HCT116 (cell line): ENCODE measurements at regions not wholly inside any gene's neighbourhood (a gene's known extent, or its start where the extent isn't known, plus 50 kb on each side); places are given as distances from the start of the nearest gene placed in this dataset.

Source experiments
- ATAC-seq: fragments of 200-7000 bp; cut with Tn5 transposase; 2 replicates; pipeline ENCODE4 v1.9.1; 2020; ENCODE audit warnings: mild to moderate bottlenecking, moderate library complexity
- BruUV-seq: library from RNA; stranded (reverse); fragments of 400-500 nt; replicated peaks from 2 replicates; lab custom pipeline; 2021; lab: Mats Ljungman, UMichigan
- CTCF ChIA-PET: fragments of 300-600 bp; sonication (Branson Sonifier 250); formaldehyde crosslinking; loops from one replicate; lab custom pipeline; 2021; ENCODE audit warnings: antibody characterized with exemption; lab: Charles Lee
- POLR2A ChIA-PET: fragments of 300-600, 350-600 bp; sonication (Branson Sonifier 250); formaldehyde crosslinking; loops from one replicate; lab custom pipeline; 2021; ENCODE audit warnings: antibody characterized with exemption; lab: Charles Lee
- RAD21 ChIA-PET, 2 experiments: fragments of 300-600 bp; sonication (Branson Sonifier 250); formaldehyde crosslinking; loops; one replicate each; lab custom pipeline; 2023; ENCODE audit warnings: low total read pairs in 2 of 2; ENCODE audit not compliant: uncharacterized antibody in 2 of 2, unreplicated experiment in 2 of 2, low non-redundant PET in 1 of 2; lab: Charles Lee
- DNase-seq: peaks from one replicate; pipeline ENCODE4 v3.0.0-alpha.2; 2010; ENCODE audit warnings: low read depth, low spot score
- H2AFZ ChIP-seq: fragments of 200-600 bp; shearing (Covaris generic), sonication (generic); 2 replicates; pipeline ENCODE4 v1.6.1; 2017; ENCODE audit warnings: low read depth, mixed run types, mixed read lengths, antibody characterized with exemption, low read length; ENCODE audit not compliant: poor library complexity, severe bottlenecking
- H3K27ac ChIP-seq: 2 replicates; pipeline ENCODE4 v1.5.1; 2012; ENCODE audit warnings: low read depth, low read length
- H3K27me3 ChIP-seq: fragments of 200-600 bp; sonication (generic); 2 replicates; pipeline ENCODE4 v1.6.1; 2016; ENCODE audit warnings: mixed run types, low read length, mixed read lengths; ENCODE audit not compliant: insufficient read depth
- H3K36me3 ChIP-seq, 2 experiments: fragments of 200-500 bp in 1 of 2; fragments of 200-600 bp in 1 of 2; sonication (Bioruptor generic) in 1 of 2; sonication (generic) in 1 of 2; 2 replicates each; pipeline versions ENCODE4 v1.5.1 to v1.6.1; 2014 to 2016; ENCODE audit warnings: low read length in 2 of 2, inconsistent platforms in 1 of 2, mixed read lengths in 1 of 2, mixed run types in 1 of 2; ENCODE audit not compliant: insufficient read depth in 2 of 2, control insufficient read depth in 1 of 2
- H3K4me1 ChIP-seq, 2 experiments: fragments of 200-600 bp in 1 of 2; sonication (generic) in 1 of 2; 2 replicates each; pipeline versions ENCODE4 v1.5.1 to v1.6.1; 2012 to 2017; ENCODE audit warnings: low read length in 2 of 2, inconsistent platforms in 1 of 2, mild to moderate bottlenecking in 1 of 2, mixed read lengths in 1 of 2, mixed run types in 1 of 2, moderate library complexity in 1 of 2; ENCODE audit not compliant: insufficient read depth in 2 of 2, control insufficient read depth in 1 of 2
- H3K4me2 ChIP-seq: fragments of 200-600 bp; sonication (generic); 2 replicates; pipeline ENCODE4 v1.6.1; 2017; ENCODE audit warnings: mixed run types, low read length, mixed read lengths
- H3K4me3 ChIP-seq, 2 experiments: fragments of 200-600 bp in 1 of 2; sonication (generic) in 1 of 2; replicated peaks in 1 of 2; 2 replicates each; pipeline ENCODE4 v1.5.1; 2011 to 2016; ENCODE audit warnings: low read length in 2 of 2, control low read depth in 1 of 2, low read depth in 1 of 2, mild to moderate bottlenecking in 1 of 2, mixed read lengths in 1 of 2, mixed run types in 1 of 2
- H3K79me2 ChIP-seq: fragments of 200-600 bp; sonication (generic); 2 replicates; pipeline ENCODE4 v1.6.1; 2017; ENCODE audit warnings: mild to moderate bottlenecking, mixed run types, low read length, moderate library complexity, mixed read lengths; ENCODE audit not compliant: insufficient read depth
- H3K9ac ChIP-seq: fragments of 200-600 bp; sonication (generic); 2 replicates; pipeline ENCODE4 v1.6.1; 2016; ENCODE audit warnings: low read length, mixed read lengths
- H3K9me2 ChIP-seq: fragments of 200-600 bp; sonication (generic), shearing (Covaris generic); 2 replicates; pipeline ENCODE4 v1.6.1; 2017; ENCODE audit warnings: mixed run types, mild to moderate bottlenecking, moderate library complexity; ENCODE audit not compliant: insufficient read depth
- H3K9me3 ChIP-seq, 2 experiments: fragments of 200-500 bp in 1 of 2; fragments of 200-600 bp in 1 of 2; sonication (Bioruptor generic) in 1 of 2; sonication (generic) in 1 of 2; 2 replicates each; pipeline ENCODE4 v1.6.1; 2014 to 2017; ENCODE audit warnings: low read length in 2 of 2, mixed read lengths in 2 of 2, inconsistent platforms in 1 of 2, low read depth in 1 of 2, mild to moderate bottlenecking in 1 of 2, mixed run types in 1 of 2, moderate library complexity in 1 of 2; ENCODE audit not compliant: control insufficient read depth in 1 of 2, insufficient read depth in 1 of 2
- H4K20me1 ChIP-seq: fragments of 200-600 bp; sonication (generic), shearing (Covaris generic); 2 replicates; pipeline ENCODE4 v1.6.1; 2017; ENCODE audit warnings: mixed run types, mild to moderate bottlenecking, moderate library complexity; ENCODE audit not compliant: insufficient read depth
- CBX3 ChIP-seq: IDR thresholded peaks from 2 replicates; pipeline ENCODE4 v1.6.1; 2012; ENCODE audit warnings: low read depth
- CEBPB ChIP-seq: IDR thresholded peaks from 2 replicates; pipeline ENCODE4 v1.6.1; 2012; ENCODE audit warnings: low read depth
- CTCF ChIP-seq, 3 experiments: fragments of 200-600 bp in 1 of 3; sonication (generic) in 1 of 3; IDR thresholded peaks in 2 of 3; conservative IDR thresholded peaks in 1 of 3; 2 replicates each; pipeline ENCODE4 v1.5.1; 2012 to 2017; ENCODE audit warnings: low read depth in 2 of 3, low read length in 2 of 3, antibody characterized with exemption in 1 of 3, borderline replicate concordance in 1 of 3, control low read depth in 1 of 3, mild to moderate bottlenecking in 1 of 3, mixed read lengths in 1 of 3, mixed run types in 1 of 3, moderate library complexity in 1 of 3; ENCODE audit not compliant: insufficient read depth in 1 of 3
- EGR1 ChIP-seq: IDR thresholded peaks from 2 replicates; pipeline ENCODE4 v1.6.1; 2012; ENCODE audit warnings: low read depth
- EZH2 ChIP-seq: fragments of 200-600 bp; sonication (generic); IDR thresholded peaks from 2 replicates; pipeline ENCODE4 v1.6.1; 2017; ENCODE audit warnings: antibody characterized with exemption, mixed run types
- EZH2phosphoT487 ChIP-seq: fragments of 200-600 bp; IDR thresholded peaks from 2 replicates; pipeline ENCODE4 v1.6.1; 2018; ENCODE audit warnings: antibody characterized with exemption, borderline replicate concordance
- FOSL1 ChIP-seq: IDR thresholded peaks from 2 replicates; pipeline ENCODE4 v1.6.1; 2012; ENCODE audit warnings: low read depth
- JUND ChIP-seq: IDR thresholded peaks from 2 replicates; pipeline ENCODE4 v1.6.1; 2012
- POLR2A ChIP-seq: IDR thresholded peaks from 2 replicates; pipeline ENCODE4 v1.7.0; 2011; ENCODE audit warnings: borderline replicate concordance; ENCODE audit not compliant: insufficient read depth, insufficient read length; ENCODE audit errors: extremely low read depth
- POLR2AphosphoS5 ChIP-seq: IDR thresholded peaks from 2 replicates; pipeline ENCODE4 v1.6.1; 2011; ENCODE audit warnings: mild to moderate bottlenecking, low read depth, low read length, moderate library complexity
- RAD21 ChIP-seq: IDR thresholded peaks from 2 replicates; pipeline ENCODE4 v1.6.1; 2012; ENCODE audit warnings: low read depth, mild to moderate bottlenecking
- REST ChIP-seq: IDR thresholded peaks from 2 replicates; pipeline ENCODE4 v1.6.1; 2012; ENCODE audit warnings: low read depth
- SIN3A ChIP-seq: IDR thresholded peaks from 2 replicates; pipeline ENCODE4 v1.6.1; 2012; ENCODE audit warnings: low read depth
- SP1 ChIP-seq: IDR thresholded peaks from 2 replicates; pipeline ENCODE4 v1.6.1; 2012; ENCODE audit warnings: low read depth
- SRF ChIP-seq: IDR thresholded peaks from 2 replicates; pipeline ENCODE4 v1.6.1; 2012; ENCODE audit warnings: low read depth
- YY1 ChIP-seq: IDR thresholded peaks from 2 replicates; pipeline ENCODE4 v1.6.1; 2011; ENCODE audit warnings: low read length, low read depth, moderate library complexity, mild to moderate bottlenecking; ENCODE audit not compliant: insufficient replicate concordance; ENCODE audit errors: extremely low read depth
- ZBTB33 ChIP-seq: IDR thresholded peaks from 2 replicates; pipeline ENCODE4 v1.6.1; 2011; ENCODE audit warnings: mild to moderate bottlenecking, low read length, moderate library complexity; ENCODE audit not compliant: insufficient replicate concordance; ENCODE audit errors: extremely low read depth
- ZFX ChIP-seq: fragments of 450-650 bp; IDR thresholded peaks from 2 replicates; pipeline ENCODE4 v1.6.1; 2017
- ZNF274 ChIP-seq: fragments of 200-500 bp; sonication (Bioruptor generic); IDR thresholded peaks from 2 replicates; pipeline ENCODE4 v1.6.1; 2014; ENCODE audit warnings: mild to moderate bottlenecking, low read depth, low read length, inconsistent platforms
- intact Hi-C: fragments of 100-400 bp; cut with micrococcal nuclease; formaldehyde crosslinking; loops from 2 replicates; pipeline ENCODE4 v1.10.0; 2022
- TF ChIP-seq, protein P1 (sequence below): IDR thresholded peaks from 2 replicates; pipeline ENCODE4 v1.6.1; 2012

DNA sequence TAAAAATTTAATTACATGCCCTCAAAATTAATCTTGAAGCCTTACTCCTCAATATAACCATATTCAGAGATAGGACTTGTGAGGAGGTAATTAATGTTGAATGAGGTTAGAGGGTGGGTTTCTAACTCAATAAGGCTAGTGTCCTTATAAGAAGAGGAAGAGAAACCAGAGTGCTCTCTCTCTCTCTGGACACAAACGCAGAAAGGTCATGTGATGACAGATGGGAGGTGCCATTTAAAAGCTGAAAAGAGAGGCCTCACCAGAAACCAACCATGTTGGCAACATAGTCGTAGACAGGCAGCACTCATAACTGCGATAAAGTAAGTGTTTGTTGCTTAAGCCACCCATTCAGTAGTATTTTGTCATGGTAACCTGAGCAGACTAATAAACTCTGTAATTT, 378.5 kb upstream of the LMO3 start:
- Histone ChIP-seq H3K4me1 (no peaks in the 10 kb centered on the region), H2AFZ (no peak overlapping the region), H3K9ac (no peak overlapping the region), H3K4me2 (no peak overlapping the region), H3K27me3 (no peaks in the 10 kb centered on the region), H3K27ac (no peak overlapping the region), H3K4me3 (no peak overlapping the region), H3K9me3 (no peaks in the 10 kb centered on the region), H4K20me1 (no peaks in the 10 kb centered on the region), H3K36me3 (no peaks in the 10 kb centered on the region), H3K9me2 (no peaks in the 10 kb centered on the region), H3K79me2 (no peaks in the 10 kb centered on the region)
- POLR2A ChIA-PET = no interaction called here
- intact Hi-C loops = no loop called here
- CTCF ChIA-PET = no interaction called here
- TF ChIP-seq CBX3 (no peak), SP1 (no peak), SIN3A (no peak), CTCF (IDR thresholded peaks at IDR 0.05 in 2 of 3, conservative IDR thresholded peaks at IDR 0.05 in 1 of 3; ENCODE audit: borderline replicate concordance in 1 of 3, insufficient read depth in 1 of 3, low read depth in 2 of 3, low read length in 2 of 3) (no peak), EGR1 (no peak), SRF (no peak), EZH2 (no peak), RAD21 (no peak), ZBTB33 (no peak), FOSL1 (no peak), POLR2AphosphoS5 (no peak), CEBPB (no peak), EZH2phosphoT487 (no peak), ZFX (no peak), YY1 (no peak), ZNF274 (no peak), POLR2A (no peak), JUND (no peak), REST (no peak)
- TF ChIP-seq, protein P1, sequence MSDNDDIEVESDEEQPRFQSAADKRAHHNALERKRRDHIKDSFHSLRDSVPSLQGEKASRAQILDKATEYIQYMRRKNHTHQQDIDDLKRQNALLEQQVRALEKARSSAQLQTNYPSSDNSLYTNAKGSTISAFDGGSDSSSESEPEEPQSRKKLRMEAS = no peak
- no TSS peak for BruUV-seq
- DNase-seq = no peak
- RAD21 ChIA-PET = no interaction called here
- no peak for ATAC-seq
